SK-N-SH treated with all-trans-retinoic acid at 6 μM for 48 hours (cell line): ENCODE measurements at regions not wholly inside any gene's neighbourhood (a gene's known extent, or its start where the extent isn't known, plus 50 kb on each side); places are given as distances from the start of the nearest gene placed in this dataset.

Experiments used
- ATAC-seq: fragments of 200-7000 bp; cut with Tn5 transposase; 3 replicates; pipeline ENCODE4 v1.9.1; 2020; ENCODE audit warnings: mild to moderate bottlenecking, moderate library complexity
- BACH2 ChIP-seq: fragments of 250-450 bp; sonication (Bioruptor Pico); IDR thresholded peaks from 2 replicates; pipeline ENCODE4 v1.9.0; 2021; ENCODE audit warnings: mild to moderate bottlenecking, borderline replicate concordance
- CREB5 ChIP-seq: fragments of 250-450 bp; sonication (Bioruptor Pico); IDR thresholded peaks from 2 replicates; pipeline ENCODE4 v1.5.1; 2020; ENCODE audit warnings: low read depth, mild to moderate bottlenecking, moderate library complexity
- CSDC2 ChIP-seq: fragments of 250-450 bp; sonication (Bioruptor Pico); IDR thresholded peaks from 2 replicates; pipeline ENCODE4 v1.5.0; 2020; ENCODE audit warnings: mild to moderate bottlenecking, moderate library complexity
- ESRRG ChIP-seq: fragments of 250-450 bp; sonication (Bioruptor Pico); IDR thresholded peaks from 2 replicates; pipeline ENCODE4 v1.6.1; 2021; ENCODE audit warnings: mild to moderate bottlenecking
- GLIS3 ChIP-seq: fragments of 250-450 bp; sonication (Bioruptor Pico); IDR thresholded peaks from 2 replicates; pipeline ENCODE4 v1.5.0; 2020; ENCODE audit warnings: mild to moderate bottlenecking, moderate library complexity
- ISL1 ChIP-seq: fragments of 250-450 bp; sonication (Bioruptor Pico); IDR thresholded peaks from 2 replicates; pipeline ENCODE4 v2.1.2; 2022; ENCODE audit warnings: mild to moderate bottlenecking, moderate library complexity
- OSR1 ChIP-seq: fragments of 250-450 bp; sonication (Bioruptor Pico); IDR thresholded peaks from 2 replicates; pipeline ENCODE4 v1.8.0; 2022; ENCODE audit warnings: moderate library complexity, mild to moderate bottlenecking, inconsistent platforms
- PPARA ChIP-seq: fragments of 250-450 bp; sonication (Bioruptor Pico); IDR thresholded peaks from 2 replicates; pipeline ENCODE4 v1.5.0; 2020; ENCODE audit warnings: mild to moderate bottlenecking, borderline replicate concordance
- RARB ChIP-seq: fragments of 250-450 bp; sonication (Bioruptor Pico); IDR thresholded peaks from 2 replicates; pipeline ENCODE4 v1.8.0; 2021; ENCODE audit warnings: mild to moderate bottlenecking, moderate library complexity
- SNAI2 ChIP-seq: fragments of 250-450 bp; sonication (Bioruptor Pico); IDR thresholded peaks from 2 replicates; pipeline ENCODE4 v1.5.0; 2020; ENCODE audit warnings: mild to moderate bottlenecking, moderate library complexity
- TCF4 ChIP-seq: fragments of 250-450 bp; sonication (Bioruptor Pico); IDR thresholded peaks from 2 replicates; pipeline ENCODE4 v1.8.0; 2021; ENCODE audit warnings: mild to moderate bottlenecking, moderate library complexity, borderline replicate concordance
- TOX ChIP-seq: fragments of 250-450 bp; sonication (Bioruptor Pico); IDR thresholded peaks from 2 replicates; pipeline ENCODE4 v1.8.0; 2021; ENCODE audit warnings: mild to moderate bottlenecking, moderate library complexity, borderline replicate concordance
- ZC3H10 ChIP-seq: fragments of 250-450 bp; sonication (Bioruptor Pico); IDR thresholded peaks from 2 replicates; pipeline ENCODE4 v1.5.1; 2021; ENCODE audit warnings: mild to moderate bottlenecking, moderate library complexity
- ZFP30 ChIP-seq: fragments of 450-650 bp; formaldehyde crosslinking; IDR thresholded peaks from 2 replicates; pipeline ENCODE4 v1.5.0; 2022; ENCODE audit warnings: mild to moderate bottlenecking, moderate library complexity
- ZNF565 ChIP-seq: fragments of 450-650 bp; formaldehyde crosslinking; conservative IDR thresholded peaks from 2 replicates; pipeline ENCODE4 v1.5.0; 2020; ENCODE audit warnings: low read depth, mild to moderate bottlenecking, moderate library complexity
- ZNF70 ChIP-seq: fragments of 450-650 bp; formaldehyde crosslinking; IDR thresholded peaks from 2 replicates; pipeline ENCODE4 v1.5.0; 2020; ENCODE audit warnings: mild to moderate bottlenecking, moderate library complexity
- ZNF8 ChIP-seq: fragments of 450-650 bp; formaldehyde crosslinking; IDR thresholded peaks from 2 replicates; pipeline ENCODE4 v1.5.0; 2020; ENCODE audit warnings: mild to moderate bottlenecking, moderate library complexity
- TF ChIP-seq, protein P1 (sequence below): fragments of 250-450 bp; sonication (Bioruptor Pico); IDR thresholded peaks from 2 replicates; pipeline ENCODE4 v1.8.0; 2020; ENCODE audit warnings: mild to moderate bottlenecking, moderate library complexity, borderline replicate concordance
- TF ChIP-seq, protein P2 (sequence below): fragments of 250-450 bp; sonication (Bioruptor Pico); IDR thresholded peaks from 2 replicates; pipeline ENCODE4 v1.5.0; 2020; ENCODE audit warnings: mild to moderate bottlenecking, moderate library complexity
- TF ChIP-seq, protein P3 (sequence below): fragments of 250-450 bp; sonication (Bioruptor Pico); IDR thresholded peaks from 2 replicates; pipeline ENCODE4 v1.5.1; 2021; ENCODE audit warnings: mild to moderate bottlenecking, moderate library complexity

- TF ChIP-seq CREB5 (CRISPR knock-in tag), result no peak
- TF ChIP-seq OSR1 (CRISPR knock-in tag), result no peak
- no peak for TF ChIP-seq ZFP30 (CRISPR knock-in tag)
- TF ChIP-seq TCF4, result no peak
- no peak for TF ChIP-seq ZC3H10 (CRISPR knock-in tag)
- TF ChIP-seq, protein P1, sequence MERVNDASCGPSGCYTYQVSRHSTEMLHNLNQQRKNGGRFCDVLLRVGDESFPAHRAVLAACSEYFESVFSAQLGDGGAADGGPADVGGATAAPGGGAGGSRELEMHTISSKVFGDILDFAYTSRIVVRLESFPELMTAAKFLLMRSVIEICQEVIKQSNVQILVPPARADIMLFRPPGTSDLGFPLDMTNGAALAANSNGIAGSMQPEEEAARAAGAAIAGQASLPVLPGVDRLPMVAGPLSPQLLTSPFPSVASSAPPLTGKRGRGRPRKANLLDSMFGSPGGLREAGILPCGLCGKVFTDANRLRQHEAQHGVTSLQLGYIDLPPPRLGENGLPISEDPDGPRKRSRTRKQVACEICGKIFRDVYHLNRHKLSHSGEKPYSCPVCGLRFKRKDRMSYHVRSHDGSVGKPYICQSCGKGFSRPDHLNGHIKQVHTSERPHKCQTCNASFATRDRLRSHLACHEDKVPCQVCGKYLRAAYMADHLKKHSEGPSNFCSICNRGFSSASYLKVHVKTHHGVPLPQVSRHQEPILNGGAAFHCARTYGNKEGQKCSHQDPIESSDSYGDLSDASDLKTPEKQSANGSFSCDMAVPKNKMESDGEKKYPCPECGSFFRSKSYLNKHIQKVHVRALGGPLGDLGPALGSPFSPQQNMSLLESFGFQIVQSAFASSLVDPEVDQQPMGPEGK (CRISPR knock-in tag), result no peak
- TF ChIP-seq, protein P2, sequence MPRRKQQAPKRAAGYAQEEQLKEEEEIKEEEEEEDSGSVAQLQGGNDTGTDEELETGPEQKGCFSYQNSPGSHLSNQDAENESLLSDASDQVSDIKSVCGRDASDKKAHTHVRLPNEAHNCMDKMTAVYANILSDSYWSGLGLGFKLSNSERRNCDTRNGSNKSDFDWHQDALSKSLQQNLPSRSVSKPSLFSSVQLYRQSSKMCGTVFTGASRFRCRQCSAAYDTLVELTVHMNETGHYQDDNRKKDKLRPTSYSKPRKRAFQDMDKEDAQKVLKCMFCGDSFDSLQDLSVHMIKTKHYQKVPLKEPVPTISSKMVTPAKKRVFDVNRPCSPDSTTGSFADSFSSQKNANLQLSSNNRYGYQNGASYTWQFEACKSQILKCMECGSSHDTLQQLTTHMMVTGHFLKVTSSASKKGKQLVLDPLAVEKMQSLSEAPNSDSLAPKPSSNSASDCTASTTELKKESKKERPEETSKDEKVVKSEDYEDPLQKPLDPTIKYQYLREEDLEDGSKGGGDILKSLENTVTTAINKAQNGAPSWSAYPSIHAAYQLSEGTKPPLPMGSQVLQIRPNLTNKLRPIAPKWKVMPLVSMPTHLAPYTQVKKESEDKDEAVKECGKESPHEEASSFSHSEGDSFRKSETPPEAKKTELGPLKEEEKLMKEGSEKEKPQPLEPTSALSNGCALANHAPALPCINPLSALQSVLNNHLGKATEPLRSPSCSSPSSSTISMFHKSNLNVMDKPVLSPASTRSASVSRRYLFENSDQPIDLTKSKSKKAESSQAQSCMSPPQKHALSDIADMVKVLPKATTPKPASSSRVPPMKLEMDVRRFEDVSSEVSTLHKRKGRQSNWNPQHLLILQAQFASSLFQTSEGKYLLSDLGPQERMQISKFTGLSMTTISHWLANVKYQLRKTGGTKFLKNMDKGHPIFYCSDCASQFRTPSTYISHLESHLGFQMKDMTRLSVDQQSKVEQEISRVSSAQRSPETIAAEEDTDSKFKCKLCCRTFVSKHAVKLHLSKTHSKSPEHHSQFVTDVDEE (CRISPR knock-in tag), result no peak
- no peak for TF ChIP-seq CSDC2 (CRISPR knock-in tag)
- TF ChIP-seq ESRRG (CRISPR knock-in tag), result no peak
- TF ChIP-seq, protein P3, sequence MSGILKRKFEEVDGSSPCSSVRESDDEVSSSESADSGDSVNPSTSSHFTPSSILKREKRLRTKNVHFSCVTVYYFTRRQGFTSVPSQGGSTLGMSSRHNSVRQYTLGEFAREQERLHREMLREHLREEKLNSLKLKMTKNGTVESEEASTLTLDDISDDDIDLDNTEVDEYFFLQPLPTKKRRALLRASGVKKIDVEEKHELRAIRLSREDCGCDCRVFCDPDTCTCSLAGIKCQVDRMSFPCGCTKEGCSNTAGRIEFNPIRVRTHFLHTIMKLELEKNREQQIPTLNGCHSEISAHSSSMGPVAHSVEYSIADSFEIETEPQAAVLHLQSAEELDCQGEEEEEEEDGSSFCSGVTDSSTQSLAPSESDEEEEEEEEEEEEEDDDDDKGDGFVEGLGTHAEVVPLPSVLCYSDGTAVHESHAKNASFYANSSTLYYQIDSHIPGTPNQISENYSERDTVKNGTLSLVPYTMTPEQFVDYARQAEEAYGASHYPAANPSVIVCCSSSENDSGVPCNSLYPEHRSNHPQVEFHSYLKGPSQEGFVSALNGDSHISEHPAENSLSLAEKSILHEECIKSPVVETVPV (CRISPR knock-in tag), result no peak
These were observed 460.7 kb downstream of the NTRK2 start for GRCh38 chr9:85130260-85130659.

GRCh38 chr9:85129514-85129913, 460.0 kb downstream of the NTRK2 start:
- ATAC-seq, result no peak
- TF ChIP-seq TOX (CRISPR knock-in tag), result no peak
- no peak for TF ChIP-seq RARB (CRISPR knock-in tag)
- no peak for TF ChIP-seq CREB5 (CRISPR knock-in tag)
- no peak for TF ChIP-seq BACH2
- TF ChIP-seq, protein P1 (CRISPR knock-in tag), result no peak
- TF ChIP-seq PPARA, result no peak
- no peak for TF ChIP-seq ESRRG (CRISPR knock-in tag)
- no peak for TF ChIP-seq GLIS3 (CRISPR knock-in tag)

More at GRCh38 chr9:85130260-85130659, 460.7 kb downstream of the NTRK2 start:
- ATAC-seq, result no peak

GRCh38 chr9:85118990-85119755, 449.6 kb downstream of the NTRK2 start:
- TF ChIP-seq ZC3H10 (CRISPR knock-in tag), result no peak
- TF ChIP-seq TCF4, result no peak
- TF ChIP-seq SNAI2 (CRISPR knock-in tag), result no peak
- no peak for TF ChIP-seq ZNF8
- TF ChIP-seq ZNF70 (CRISPR knock-in tag), result no peak
- TF ChIP-seq, protein P3 (CRISPR knock-in tag), result no peak
- TF ChIP-seq CSDC2 (CRISPR knock-in tag), result no peak
- TF ChIP-seq, protein P2 (CRISPR knock-in tag), result no peak
- TF ChIP-seq ZNF565, result no peak
- TF ChIP-seq ISL1 (CRISPR knock-in tag), result no peak

More at GRCh38 chr9:85118990-85119755, 449.6 kb downstream of the NTRK2 start:
- no peak for ATAC-seq
